ENCODE measurements at regions not wholly inside any gene's neighbourhood (a gene's known extent, or its start where the extent isn't known, plus 50 kb on each side); places are given as distances from the start of the nearest gene placed in this dataset.
A peak's percentile ranks its signal among the peaks of the same experiment; 100 is the strongest.

DNA sequence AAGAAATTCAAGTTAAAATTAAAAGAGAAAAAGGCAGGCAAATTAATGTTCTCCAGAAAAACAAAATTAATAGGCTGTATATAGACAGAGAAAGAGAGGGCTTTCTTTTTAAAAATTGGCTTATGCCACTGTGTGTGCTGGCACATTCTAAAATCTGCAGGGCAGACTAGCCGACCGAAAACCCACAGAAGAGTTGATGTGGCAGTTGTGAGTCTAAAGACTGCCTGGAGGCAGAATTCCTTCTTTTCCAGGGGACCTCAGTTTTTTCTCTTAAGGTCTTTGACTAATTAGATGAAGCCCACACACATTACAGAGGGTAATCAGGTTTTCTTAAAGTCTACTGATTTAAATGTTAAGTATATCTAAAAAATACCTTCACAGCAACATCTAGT is 85.7 kb downstream of the GJA1 start:
- Histone ChIP-seq H3K4me3 (ENCODE audit: low read depth in 1 of 2, low read length in 2 of 2) (no peak overlapping the region), H3K4me1 (ENCODE audit: control insufficient read depth in 2 of 2, insufficient read depth in 2 of 2, low read length in 1 of 2) (no peaks in the 10 kb centered on the region), H3K27ac (ENCODE audit: low read depth in 2 of 2, low read length in 1 of 2) (peak overlapping the region in 1 of 2 donors; percentile 57), H3K27me3 (ENCODE audit: control insufficient read depth in 1 of 2, insufficient read depth in 2 of 2, low read length in 2 of 2) (no peaks in the 10 kb centered on the region), H3K36me3 (ENCODE audit: control insufficient read depth in 2 of 2, insufficient read depth in 2 of 2, low read length in 1 of 2) (no peaks in the 10 kb centered on the region), H3K9me3 (ENCODE audit: control insufficient read depth in 2 of 2, insufficient read depth in 1 of 2, low read depth in 1 of 2, low read length in 1 of 2) (no peaks in the 10 kb centered on the region)
- 62 to 66% methylated on average over 2 of the region's 2 CpGs for WGBS, 2 donors

DNA sequence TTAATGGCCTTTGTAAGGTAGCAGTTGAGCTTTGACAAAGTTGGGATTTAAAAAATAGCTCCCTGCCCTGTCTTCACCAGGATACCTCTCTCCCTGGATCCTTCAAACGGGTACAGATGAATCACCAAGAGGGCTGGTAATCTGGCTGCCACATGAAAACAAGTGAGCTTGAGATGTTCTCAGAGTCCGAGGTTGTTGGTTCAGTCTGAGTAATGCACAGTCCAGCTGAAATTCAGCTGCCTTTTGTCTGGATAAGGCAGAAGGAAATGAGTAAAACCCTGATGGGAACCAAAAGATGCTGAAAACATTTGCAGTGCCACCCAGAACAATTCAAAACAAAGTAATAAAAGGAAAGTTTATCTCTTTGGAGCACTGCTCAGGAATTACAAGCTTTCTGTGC is 86.8 kb downstream of the GJA1 start:
- no peaks in the 10 kb centered on the region for H3K4me1 ChIP-seq (ENCODE audit: control insufficient read depth in 2 of 2, insufficient read depth in 2 of 2, low read length in 1 of 2)
- H3K27ac ChIP-seq (ENCODE audit: low read depth in 2 of 2, low read length in 1 of 2): peak overlapping the region; percentile 29 to 30
- no peaks in the 10 kb centered on the region for H3K36me3 ChIP-seq (ENCODE audit: control insufficient read depth in 2 of 2, insufficient read depth in 2 of 2, low read length in 1 of 2)
- 14 to 23% methylated on average over 2 of the region's 2 CpGs for WGBS, 2 donors
- no peaks in the 10 kb centered on the region for H3K9me3 ChIP-seq (ENCODE audit: control insufficient read depth in 2 of 2, insufficient read depth in 1 of 2, low read depth in 1 of 2, low read length in 1 of 2)
- no peak overlapping the region for H3K4me3 ChIP-seq (ENCODE audit: low read depth in 1 of 2, low read length in 2 of 2)
- H3K27me3 ChIP-seq (ENCODE audit: control insufficient read depth in 1 of 2, insufficient read depth in 2 of 2, low read length in 2 of 2): no peaks in the 10 kb centered on the region

DNA sequence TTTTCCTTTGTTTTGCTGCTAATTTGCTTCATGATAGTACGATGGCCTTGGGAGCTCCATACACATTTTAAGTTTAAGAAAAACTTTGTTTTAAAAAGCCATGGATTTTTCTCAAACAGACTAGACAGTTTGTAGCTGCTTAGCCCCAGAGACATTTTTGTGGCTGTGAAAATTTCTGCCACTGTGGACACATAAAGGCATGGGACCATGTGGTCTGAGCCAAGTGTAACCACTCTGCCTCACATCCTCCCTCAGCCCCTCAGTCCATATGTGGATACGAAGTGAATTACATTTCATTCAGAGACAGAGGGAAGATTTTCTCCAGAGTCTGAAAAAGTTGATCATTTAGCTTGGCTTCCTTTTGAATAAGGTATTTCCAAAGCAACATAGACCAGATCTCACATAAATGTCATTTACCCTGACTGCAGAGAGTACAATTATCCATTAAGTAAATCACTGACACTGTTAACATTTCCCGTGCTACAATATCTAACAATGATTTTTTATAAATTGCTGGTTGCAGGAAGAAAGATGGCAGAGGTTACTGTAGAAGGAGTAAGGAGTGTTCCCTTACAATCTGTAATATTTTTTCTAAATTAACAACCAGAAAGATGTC is 87.4 kb downstream of the GJA1 start:
- Histone ChIP-seq H3K36me3 (ENCODE audit: control insufficient read depth in 2 of 2, insufficient read depth in 2 of 2, low read length in 1 of 2) (no peaks in the 10 kb centered on the region), H3K4me3 (ENCODE audit: low read depth in 1 of 2, low read length in 2 of 2) (no peak overlapping the region), H3K27me3 (ENCODE audit: control insufficient read depth in 1 of 2, insufficient read depth in 2 of 2, low read length in 2 of 2) (no peaks in the 10 kb centered on the region), H3K4me1 (ENCODE audit: control insufficient read depth in 2 of 2, insufficient read depth in 2 of 2, low read length in 1 of 2) (no peaks in the 10 kb centered on the region), H3K9me3 (ENCODE audit: control insufficient read depth in 2 of 2, insufficient read depth in 1 of 2, low read depth in 1 of 2, low read length in 1 of 2) (no peaks in the 10 kb centered on the region), H3K27ac (ENCODE audit: low read depth in 2 of 2, low read length in 1 of 2) (peak overlapping the region; percentile 29 to 79)
- 74 to 82% methylated on average over 3 of the region's 3 CpGs for WGBS, 2 donors

DNA sequence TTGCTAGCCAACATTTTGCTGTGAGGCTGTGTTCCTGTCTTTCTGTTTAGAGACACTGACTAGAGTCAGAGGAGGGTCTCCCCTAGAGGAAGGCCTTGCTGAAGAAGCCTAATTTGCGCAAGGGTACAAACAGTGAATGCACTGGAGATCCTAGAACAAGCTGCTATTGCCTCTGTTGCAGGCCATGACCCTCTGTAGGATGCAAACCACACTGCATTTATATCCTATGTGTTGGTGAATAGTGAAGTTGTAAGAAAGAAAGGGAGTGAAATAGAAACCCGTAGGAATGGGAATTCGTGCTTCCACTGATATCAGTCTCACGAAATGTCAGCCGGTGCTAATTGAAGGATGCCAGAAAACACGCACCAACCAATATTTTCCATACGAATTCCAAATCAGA is 88.2 kb downstream of the GJA1 start:
- no peaks in the 10 kb centered on the region for H3K27me3 ChIP-seq (ENCODE audit: control insufficient read depth in 1 of 2, insufficient read depth in 2 of 2, low read length in 2 of 2)
- WGBS, 2 donors: 89 to 94% methylated on average over 7 of the region's 7 CpGs
- no peaks in the 10 kb centered on the region for H3K9me3 ChIP-seq (ENCODE audit: control insufficient read depth in 2 of 2, insufficient read depth in 1 of 2, low read depth in 1 of 2, low read length in 1 of 2)
- H3K4me3 ChIP-seq (ENCODE audit: low read depth in 1 of 2, low read length in 2 of 2): no peak overlapping the region
- no peaks in the 10 kb centered on the region for H3K36me3 ChIP-seq (ENCODE audit: control insufficient read depth in 2 of 2, insufficient read depth in 2 of 2, low read length in 1 of 2)
- H3K27ac ChIP-seq (ENCODE audit: low read depth in 2 of 2, low read length in 1 of 2): no peak overlapping the region
- no peaks in the 10 kb centered on the region for H3K4me1 ChIP-seq (ENCODE audit: control insufficient read depth in 2 of 2, insufficient read depth in 2 of 2, low read length in 1 of 2)

DNA sequence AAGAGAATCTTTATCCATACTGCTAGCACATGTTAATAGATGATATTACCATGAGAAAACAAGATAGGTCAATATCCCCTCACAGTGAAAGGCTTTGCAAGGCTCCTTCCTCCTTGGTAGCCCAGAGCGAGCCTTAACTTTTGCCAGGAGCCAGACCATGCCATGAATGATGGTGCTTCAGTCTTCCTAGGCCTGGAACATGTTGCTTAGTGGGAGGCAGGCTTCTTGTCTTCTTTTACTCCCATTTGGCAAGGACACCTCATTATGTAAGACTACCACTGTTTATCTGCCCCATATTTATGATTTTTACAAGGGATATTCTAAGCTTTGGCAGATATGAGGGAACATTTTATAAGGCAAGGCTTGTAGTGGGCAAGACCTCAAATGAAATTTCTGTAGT is 90.8 kb downstream of the GJA1 start:
- H3K4me1 ChIP-seq (ENCODE audit: control insufficient read depth in 2 of 2, insufficient read depth in 2 of 2, low read length in 1 of 2): no peaks in the 10 kb centered on the region
- 86 to 88% methylated on average over 1 of the region's 1 CpG for WGBS, 2 donors
- no peak overlapping the region for H3K27ac ChIP-seq (ENCODE audit: low read depth in 2 of 2, low read length in 1 of 2)
- H3K9me3 ChIP-seq (ENCODE audit: control insufficient read depth in 2 of 2, insufficient read depth in 1 of 2, low read depth in 1 of 2, low read length in 1 of 2): no peaks in the 10 kb centered on the region
- no peaks in the 10 kb centered on the region for H3K36me3 ChIP-seq (ENCODE audit: control insufficient read depth in 2 of 2, insufficient read depth in 2 of 2, low read length in 1 of 2)
- no peak overlapping the region for H3K4me3 ChIP-seq (ENCODE audit: low read depth in 1 of 2, low read length in 2 of 2)
- no peaks in the 10 kb centered on the region for H3K27me3 ChIP-seq (ENCODE audit: control insufficient read depth in 1 of 2, insufficient read depth in 2 of 2, low read length in 2 of 2)

DNA sequence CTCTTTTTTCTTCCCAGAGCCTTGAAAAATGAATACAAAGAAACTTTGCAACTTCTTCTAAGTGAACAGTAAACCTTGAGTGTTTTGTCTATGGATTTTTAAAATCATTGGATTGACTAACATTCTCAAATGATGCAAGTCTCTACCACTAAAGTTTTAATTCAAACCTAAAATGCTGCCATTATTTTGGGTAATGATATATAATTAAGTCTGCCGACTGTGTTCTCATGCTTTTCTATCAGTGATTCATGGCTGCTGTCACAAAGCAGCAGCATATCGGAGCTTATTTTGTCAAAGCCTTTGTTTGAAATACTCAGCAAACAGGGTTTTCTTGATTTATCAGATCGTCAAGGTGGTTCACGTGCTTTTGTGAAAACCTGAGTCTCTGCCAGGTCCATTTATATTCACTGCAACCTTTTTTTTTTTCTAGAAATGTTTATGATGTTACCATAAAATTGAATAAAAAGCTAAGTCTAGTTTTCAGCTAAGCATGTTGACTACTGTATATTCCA is 96.3 kb downstream of the GJA1 start:
- 23 to 24% methylated on average over 4 of the region's 4 CpGs for WGBS, 2 donors
- H3K4me3 ChIP-seq (ENCODE audit: low read depth in 1 of 2, low read length in 2 of 2): no peak overlapping the region
- H3K27me3 ChIP-seq (ENCODE audit: control insufficient read depth in 1 of 2, insufficient read depth in 2 of 2, low read length in 2 of 2): no peaks in the 10 kb centered on the region
- H3K36me3 ChIP-seq (ENCODE audit: control insufficient read depth in 2 of 2, insufficient read depth in 2 of 2, low read length in 1 of 2): no peaks in the 10 kb centered on the region
- no peaks in the 10 kb centered on the region for H3K4me1 ChIP-seq (ENCODE audit: control insufficient read depth in 2 of 2, insufficient read depth in 2 of 2, low read length in 1 of 2)
- H3K9me3 ChIP-seq (ENCODE audit: control insufficient read depth in 2 of 2, insufficient read depth in 1 of 2, low read depth in 1 of 2, low read length in 1 of 2): no peaks in the 10 kb centered on the region
- H3K27ac ChIP-seq (ENCODE audit: low read depth in 2 of 2, low read length in 1 of 2): no peak overlapping the region

DNA sequence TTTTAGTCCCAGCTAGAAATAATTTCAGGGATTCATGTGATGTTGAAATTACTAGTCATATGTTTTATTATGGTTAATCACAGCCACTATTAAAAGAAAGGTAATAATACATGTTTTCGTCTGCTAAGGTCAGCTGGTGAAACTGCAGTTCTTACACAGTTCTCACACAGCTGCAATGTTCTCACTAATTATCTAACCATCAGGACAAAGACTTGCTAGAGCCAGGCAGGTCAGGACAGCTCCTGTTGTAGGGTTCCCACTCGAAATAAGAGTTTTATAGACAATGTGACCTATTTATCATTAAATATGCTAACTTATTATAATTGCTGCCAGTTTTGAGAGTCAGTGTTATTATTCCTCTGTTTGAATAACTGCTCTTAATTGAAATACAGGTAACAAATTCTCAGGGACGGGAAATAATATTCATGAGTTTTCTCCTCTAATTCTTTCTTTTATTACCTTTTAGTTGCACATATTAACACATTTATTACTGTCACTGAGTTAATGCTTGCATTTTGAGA is 97.9 kb downstream of the GJA1 start:
- no peaks in the 10 kb centered on the region for H3K4me1 ChIP-seq (ENCODE audit: control insufficient read depth in 2 of 2, insufficient read depth in 2 of 2, low read length in 1 of 2)
- no peaks in the 10 kb centered on the region for H3K9me3 ChIP-seq (ENCODE audit: control insufficient read depth in 2 of 2, insufficient read depth in 1 of 2, low read depth in 1 of 2, low read length in 1 of 2)
- WGBS, 2 donors: 45 to 46% methylated on average over 3 of the region's 3 CpGs
- no peaks in the 10 kb centered on the region for H3K27me3 ChIP-seq (ENCODE audit: control insufficient read depth in 1 of 2, insufficient read depth in 2 of 2, low read length in 2 of 2)
- H3K4me3 ChIP-seq (ENCODE audit: low read depth in 1 of 2, low read length in 2 of 2): no peak overlapping the region
- H3K27ac ChIP-seq (ENCODE audit: low read depth in 2 of 2, low read length in 1 of 2): peak overlapping the region in 1 of 2 donors; percentile 24
- H3K36me3 ChIP-seq (ENCODE audit: control insufficient read depth in 2 of 2, insufficient read depth in 2 of 2, low read length in 1 of 2): no peaks in the 10 kb centered on the region

DNA sequence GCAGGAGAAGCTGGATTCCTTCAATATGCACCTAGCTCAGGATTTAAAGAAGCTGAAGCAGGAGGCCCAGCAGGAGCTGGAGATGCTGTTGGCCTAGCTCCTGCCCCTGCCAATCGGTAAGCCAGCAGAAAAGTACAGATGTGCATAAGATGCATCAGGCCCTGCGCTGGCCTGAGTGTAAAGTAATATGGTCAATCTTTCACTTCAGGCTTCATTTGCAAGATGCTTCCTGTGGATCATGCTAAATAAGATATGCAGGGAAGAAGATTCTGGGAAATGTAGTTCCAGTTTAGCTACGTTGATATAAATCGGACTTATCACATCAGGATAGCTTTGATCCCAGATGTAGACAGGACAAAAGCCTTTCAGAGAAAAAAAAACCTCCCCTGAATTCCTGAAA is 100.3 kb downstream of the GJA1 start:
- H3K9me3 ChIP-seq (ENCODE audit: control insufficient read depth in 2 of 2, insufficient read depth in 1 of 2, low read depth in 1 of 2, low read length in 1 of 2): no peaks in the 10 kb centered on the region
- 89 to 95% methylated on average over 4 of the region's 4 CpGs for WGBS, 2 donors
- no peak overlapping the region for H3K4me3 ChIP-seq (ENCODE audit: low read depth in 1 of 2, low read length in 2 of 2)
- H3K27me3 ChIP-seq (ENCODE audit: control insufficient read depth in 1 of 2, insufficient read depth in 2 of 2, low read length in 2 of 2): no peaks in the 10 kb centered on the region
- H3K4me1 ChIP-seq (ENCODE audit: control insufficient read depth in 2 of 2, insufficient read depth in 2 of 2, low read length in 1 of 2): no peaks in the 10 kb centered on the region
- H3K36me3 ChIP-seq (ENCODE audit: control insufficient read depth in 2 of 2, insufficient read depth in 2 of 2, low read length in 1 of 2): no peaks in the 10 kb centered on the region
- no peak overlapping the region for H3K27ac ChIP-seq (ENCODE audit: low read depth in 2 of 2, low read length in 1 of 2)

DNA sequence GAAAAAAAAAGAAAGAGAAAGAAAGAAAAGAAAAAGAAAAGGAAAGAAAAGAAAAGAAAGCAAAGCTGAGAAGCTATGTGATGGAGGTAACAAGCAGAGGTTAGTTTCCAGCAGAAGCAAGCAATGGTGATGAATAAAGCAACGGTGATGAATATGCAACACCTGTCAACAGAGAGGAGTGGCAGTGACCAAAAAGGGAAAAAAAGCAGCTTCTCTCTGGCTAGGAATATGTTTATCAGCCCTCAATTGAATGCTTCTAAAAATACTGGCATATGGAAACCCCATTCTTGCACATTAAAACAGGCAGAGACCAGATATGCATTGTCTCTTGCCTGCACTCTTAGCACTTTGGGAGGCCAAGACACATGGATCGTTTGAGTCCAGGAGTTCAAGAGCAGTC is 100.9 kb downstream of the GJA1 start:
- H3K9me3 ChIP-seq (ENCODE audit: control insufficient read depth in 2 of 2, insufficient read depth in 1 of 2, low read depth in 1 of 2, low read length in 1 of 2): no peaks in the 10 kb centered on the region
- H3K4me1 ChIP-seq (ENCODE audit: control insufficient read depth in 2 of 2, insufficient read depth in 2 of 2, low read length in 1 of 2): no peaks in the 10 kb centered on the region
- no peaks in the 10 kb centered on the region for H3K36me3 ChIP-seq (ENCODE audit: control insufficient read depth in 2 of 2, insufficient read depth in 2 of 2, low read length in 1 of 2)
- WGBS, 2 donors: 82 to 88% methylated on average over 2 of the region's 2 CpGs
- no peaks in the 10 kb centered on the region for H3K27me3 ChIP-seq (ENCODE audit: control insufficient read depth in 1 of 2, insufficient read depth in 2 of 2, low read length in 2 of 2)
- H3K4me3 ChIP-seq (ENCODE audit: low read depth in 1 of 2, low read length in 2 of 2): no peak overlapping the region
- H3K27ac ChIP-seq (ENCODE audit: low read depth in 2 of 2, low read length in 1 of 2): no peak overlapping the region

DNA sequence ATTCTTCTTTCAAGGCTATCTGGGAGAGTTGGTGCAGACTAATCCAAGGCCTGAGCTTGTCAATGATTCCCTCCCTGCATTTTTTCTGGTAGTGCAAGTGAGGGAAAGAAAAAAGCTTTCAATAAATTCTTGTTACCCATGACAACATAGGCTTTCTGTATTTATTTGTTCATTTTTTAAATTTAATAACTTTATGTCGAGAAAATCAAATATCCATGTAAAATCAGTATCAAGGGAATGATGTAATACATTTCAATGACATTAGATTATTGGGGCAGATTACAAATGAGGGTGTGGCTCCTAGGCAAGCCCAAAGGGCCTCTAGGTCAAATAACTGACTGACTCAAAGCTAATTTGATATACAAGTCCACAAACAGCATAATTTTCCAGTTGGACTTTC is 104.0 kb downstream of the GJA1 start:
- 65 to 71% methylated on average over 1 of the region's 1 CpG for WGBS, 2 donors
- no peaks in the 10 kb centered on the region for H3K36me3 ChIP-seq (ENCODE audit: control insufficient read depth in 2 of 2, insufficient read depth in 2 of 2, low read length in 1 of 2)
- H3K9me3 ChIP-seq (ENCODE audit: control insufficient read depth in 2 of 2, insufficient read depth in 1 of 2, low read depth in 1 of 2, low read length in 1 of 2): no peaks in the 10 kb centered on the region

More for the DNA sequence above, 104.0 kb downstream of the GJA1 start:
- Histone ChIP-seq H3K27me3 (ENCODE audit: control insufficient read depth in 1 of 2, insufficient read depth in 2 of 2, low read length in 2 of 2) (no peaks in the 10 kb centered on the region), H3K4me1 (ENCODE audit: control insufficient read depth in 2 of 2, insufficient read depth in 2 of 2, low read length in 1 of 2) (no peaks in the 10 kb centered on the region), H3K27ac (ENCODE audit: low read depth in 2 of 2, low read length in 1 of 2) (no peak overlapping the region), H3K4me3 (ENCODE audit: low read depth in 1 of 2, low read length in 2 of 2) (no peak overlapping the region)

All from esophagus (tissue), 2 donors.